ENCODE measurements at regions not wholly inside any gene's neighbourhood (a gene's known extent, or its start where the extent isn't known, plus 50 kb on each side); places are given as distances from the start of the nearest gene placed in this dataset.

GRCh38 chr7:155918720-155919390 is 106.6 kb upstream of the SHH start:
- no peak for DNase-seq (ENCODE audit: low spot score)

- DNase-seq (ENCODE audit: low spot score): no peak
Observed at GRCh38 chr7:155917836-155918430, 105.7 kb upstream of the SHH start.

GRCh38 chr7:155916926-155917655 is 104.8 kb upstream of the SHH start:
- DNase-seq (ENCODE audit: low spot score): no peak

GRCh38 chr7:155914341-155914740 is 102.1 kb upstream of the SHH start:
- no peak for DNase-seq (ENCODE audit: low spot score)

- no peak for DNase-seq (ENCODE audit: low spot score)
Observed at GRCh38 chr7:155913719-155914118, 101.5 kb upstream of the SHH start.

GRCh38 chr7:155913291-155913690 is 101.0 kb upstream of the SHH start:
- DNase-seq (ENCODE audit: low spot score): no peak

- DNase-seq (ENCODE audit: low spot score): no peak
Observed at GRCh38 chr7:155911471-155912105, 99.3 kb upstream of the SHH start.

- no peak for DNase-seq (ENCODE audit: low spot score)
Observed at GRCh38 chr7:155908385-155908784, 96.1 kb upstream of the SHH start.

- no peak for DNase-seq (ENCODE audit: low spot score)
Observed at GRCh38 chr7:155907450-155908200, 95.4 kb upstream of the SHH start.

- no peak for DNase-seq (ENCODE audit: low spot score)
Observed at GRCh38 chr7:155901176-155901575, 88.9 kb upstream of the SHH start.

GRCh38 chr7:155899596-155899995 is 87.3 kb upstream of the SHH start:
- DNase-seq (ENCODE audit: low spot score): no peak

GRCh38 chr7:155897758-155898386 is 85.6 kb upstream of the SHH start:
- no peak for DNase-seq (ENCODE audit: low spot score)

- DNase-seq (ENCODE audit: low spot score): no peak
Observed at GRCh38 chr7:155896531-155897263, 84.4 kb upstream of the SHH start.

GRCh38 chr7:155893664-155894063 is 81.4 kb upstream of the SHH start:
- DNase-seq (ENCODE audit: low spot score): no peak

- DNase-seq (ENCODE audit: low spot score): no peak
Observed at GRCh38 chr7:155893176-155893575, 80.9 kb upstream of the SHH start.

GRCh38 chr7:155889636-155890511 is 77.6 kb upstream of the SHH start:
- no peak for DNase-seq (ENCODE audit: low spot score)

GRCh38 chr7:155887174-155887525 is 74.9 kb upstream of the SHH start:
- DNase-seq (ENCODE audit: low spot score): no peak

GRCh38 chr7:155886391-155887173 is 74.3 kb upstream of the SHH start:
- DNase-seq (ENCODE audit: low spot score): no peak

All from CD4-positive, alpha-beta T cell treated with Interleukin-15 for 4 hours (primary cell).